H9 (cell line): ENCODE measurements at regions not wholly inside any gene's neighbourhood (a gene's known extent, or its start where the extent isn't known, plus 50 kb on each side); places are given as distances from the start of the nearest gene placed in this dataset.
A peak's percentile ranks its signal among the peaks of the same experiment; 100 is the strongest.

ENCODE experiments used
- DNase-seq: peaks from one replicate; pipeline ENCODE4 v3.0.0-alpha.2; 2017
- H2AFZ ChIP-seq: one replicate; pipeline ENCODE4 v1.6.1; 2013; ENCODE audit warnings: mild to moderate bottlenecking, low read length, control low read depth, moderate library complexity
- H2AK5ac ChIP-seq: 2 replicates; pipeline ENCODE4 v1.6.1; 2013; ENCODE audit warnings: low read length, control low read depth, mixed read lengths; ENCODE audit not compliant: insufficient read length
- H2BK120ac ChIP-seq: one replicate; pipeline ENCODE4 v1.6.1; 2013; ENCODE audit warnings: low read depth, mild to moderate bottlenecking, low read length, control low read depth, inconsistent platforms; ENCODE audit not compliant: poor library complexity, severe bottlenecking
- H2BK12ac ChIP-seq: 2 replicates; pipeline ENCODE4 v1.6.1; 2013; ENCODE audit warnings: low read length, control low read depth, mixed read lengths, low read depth; ENCODE audit not compliant: insufficient read length
- H2BK15ac ChIP-seq: 2 replicates; pipeline ENCODE4 v1.6.1; 2013; ENCODE audit warnings: low read depth, low read length, control low read depth
- H2BK20ac ChIP-seq: one replicate; pipeline ENCODE4 v1.6.1; 2013; ENCODE audit warnings: low read depth, mild to moderate bottlenecking, low read length, control low read depth, inconsistent platforms; ENCODE audit not compliant: poor library complexity, severe bottlenecking
- H2BK5ac ChIP-seq: 2 replicates; pipeline ENCODE4 v1.6.1; 2013; ENCODE audit warnings: low read length, control low read depth, mixed read lengths; ENCODE audit not compliant: insufficient read length
- H3K14ac ChIP-seq: 2 replicates; pipeline ENCODE4 v1.6.1; 2013; ENCODE audit warnings: low read length, control low read depth; ENCODE audit not compliant: insufficient read depth
- H3K18ac ChIP-seq: 2 replicates; pipeline ENCODE4 v1.6.1; 2013; ENCODE audit warnings: low read depth, mild to moderate bottlenecking, mixed read lengths, low read length, control low read depth; ENCODE audit not compliant: insufficient read length
- H3K23ac ChIP-seq: 2 replicates; pipeline ENCODE4 v1.6.1; 2013; ENCODE audit warnings: low read length, control low read depth, mixed read lengths, low read depth; ENCODE audit not compliant: insufficient read length
- H3K23me2 ChIP-seq: 2 replicates; pipeline ENCODE4 v1.6.1; 2013; ENCODE audit warnings: low read depth, mild to moderate bottlenecking, mixed read lengths, low read length, control low read depth; ENCODE audit not compliant: insufficient read length, poor library complexity, severe bottlenecking
- H3K27ac ChIP-seq: 2 replicates; pipeline ENCODE4 v1.5.1; 2013; ENCODE audit warnings: low read length, control low read depth, mixed read lengths, low read depth; ENCODE audit not compliant: insufficient read length
- H3K27me3 ChIP-seq: 2 replicates; pipeline ENCODE4 v1.6.1; 2013; ENCODE audit warnings: low read length, control low read depth, inconsistent platforms; ENCODE audit not compliant: insufficient read depth
- H3K4ac ChIP-seq: 2 replicates; pipeline ENCODE4 v1.6.1; 2013; ENCODE audit warnings: low read depth, mild to moderate bottlenecking, control low read depth, inconsistent platforms, low read length, moderate library complexity
- H3K4me1 ChIP-seq: 2 replicates; pipeline ENCODE4 v1.6.1; 2013; ENCODE audit warnings: low read length, control low read depth, inconsistent platforms; ENCODE audit not compliant: insufficient read depth
- H3K4me2 ChIP-seq: 2 replicates; pipeline ENCODE4 v1.6.1; 2013; ENCODE audit warnings: low read length, control low read depth, mixed read lengths; ENCODE audit not compliant: insufficient read length, insufficient read depth
- H3K56ac ChIP-seq: 2 replicates; pipeline ENCODE4 v1.6.1; 2013; ENCODE audit warnings: low read depth, mild to moderate bottlenecking, mixed read lengths, low read length, control low read depth; ENCODE audit not compliant: insufficient read length
- H3K79me1 ChIP-seq: 2 replicates; pipeline ENCODE4 v1.6.1; 2013; ENCODE audit warnings: low read depth, mild to moderate bottlenecking, moderate library complexity, low read length, control low read depth, inconsistent platforms; ENCODE audit not compliant: insufficient read depth, poor library complexity, severe bottlenecking
- H3K79me2 ChIP-seq: 2 replicates; pipeline ENCODE4 v1.6.1; 2013; ENCODE audit warnings: low read length, control low read depth, inconsistent platforms; ENCODE audit not compliant: insufficient read depth
- H3K9ac ChIP-seq: 2 replicates; pipeline ENCODE4 v1.6.1; 2013; ENCODE audit warnings: low read length, control low read depth, mixed read lengths; ENCODE audit not compliant: insufficient read length; ENCODE audit errors: extremely low read depth
- H3K9me3 ChIP-seq: one replicate; pipeline ENCODE4 v1.6.1; 2013; ENCODE audit warnings: low read depth, low read length, inconsistent platforms; ENCODE audit not compliant: control insufficient read depth
- H3T11ph ChIP-seq: one replicate; pipeline ENCODE4 v1.6.1; 2013; ENCODE audit warnings: mild to moderate bottlenecking, low read length, control low read depth, inconsistent platforms
- H4K20me1 ChIP-seq: one replicate; pipeline ENCODE4 v1.6.1; 2013; ENCODE audit not compliant: control insufficient read depth, insufficient read length, insufficient read depth
- H4K5ac ChIP-seq: 2 replicates; pipeline ENCODE4 v1.6.1; 2013; ENCODE audit warnings: low read depth, mild to moderate bottlenecking, mixed read lengths, low read length, control low read depth; ENCODE audit not compliant: insufficient read length
- H4K8ac ChIP-seq: replicated peaks from 2 replicates; pipeline ENCODE4 v1.6.1; 2013; ENCODE audit warnings: low read length, control low read depth, mixed read lengths, low read depth; ENCODE audit not compliant: insufficient read length
- H4K91ac ChIP-seq: 2 replicates; pipeline ENCODE4 v1.6.1; 2013; ENCODE audit warnings: low read depth, mild to moderate bottlenecking, moderate library complexity, mixed read lengths, low read length, control low read depth; ENCODE audit not compliant: insufficient read length
- H3K27ac Mint-ChIP-seq, 3 experiments: 2 replicates in 2 of 3; 3 replicates in 1 of 3; pipeline ENCODE4 v1.8.0; 2020 to 2021; ENCODE audit warnings: mixed read lengths in 3 of 3, mild to moderate bottlenecking in 1 of 3, moderate library complexity in 1 of 3
- H3K27me3 Mint-ChIP-seq: 2 replicates; pipeline ENCODE4 v1.8.0; 2021; ENCODE audit warnings: low read depth, mild to moderate bottlenecking, moderate library complexity, mixed read lengths
- H3K36me3 Mint-ChIP-seq, 3 experiments: 2 replicates in 2 of 3; 3 replicates in 1 of 3; pipeline ENCODE4 v1.8.0; 2020 to 2021; ENCODE audit warnings: low read depth in 3 of 3, mixed read lengths in 3 of 3; ENCODE audit not compliant: insufficient read depth in 1 of 3
- H3K4me1 Mint-ChIP-seq, 2 experiments: 2 replicates each; pipeline ENCODE4 v1.8.0; 2020; ENCODE audit warnings: mixed read lengths in 2 of 2
- H3K4me3 Mint-ChIP-seq, 2 experiments: 2 replicates in 1 of 2; 3 replicates in 1 of 2; pipeline ENCODE4 v1.8.0; 2020 to 2021; ENCODE audit warnings: mild to moderate bottlenecking in 2 of 2, mixed read lengths in 2 of 2, moderate library complexity in 1 of 2
- H3K9me3 Mint-ChIP-seq, 2 experiments: 2 replicates in 1 of 2; 3 replicates in 1 of 2; pipeline ENCODE4 v1.8.0; 2020; ENCODE audit warnings: mild to moderate bottlenecking in 2 of 2, mixed read lengths in 2 of 2, moderate library complexity in 1 of 2
- WGBS: extraction: QIAGEN DNeasy Blood & Tissue Kit; methylation state at CpG from one replicate; pipeline ENCODE4 v1.1.7; 2013; ENCODE audit warnings: missing lambda C conversion rate, low lambda C conversion rate, mixed read lengths; ENCODE audit not compliant: insufficient read length; ENCODE audit errors: extremely low coverage; 5-methylcytosine and 5-hydroxymethylcytosine counted together
- TF ChIP-seq, protein P1 (sequence below): fragments of 200-600 bp; sonication (generic); conservative IDR thresholded peaks from 3 replicates; pipeline ENCODE4 v1.8.0; 2021; ENCODE audit warnings: antibody characterized with exemption, mild to moderate bottlenecking

GRCh38 chr5:86795659-86796058, 177.9 kb downstream of the COX7C start:
- H3K27ac ChIP-seq: no peak overlapping the region
- H3K27me3 ChIP-seq: no peaks in the 10 kb centered on the region
- H3K18ac ChIP-seq: no peak overlapping the region
- H2BK20ac ChIP-seq: no peak overlapping the region
- no peak overlapping the region for H2BK12ac ChIP-seq
- H3K79me2 ChIP-seq: no peaks in the 10 kb centered on the region
- peaks cover 16 to 18% of the 10 kb centered on the region in 2 experiments for H3K4me1 Mint-ChIP-seq
- H4K20me1 ChIP-seq: no peaks in the 10 kb centered on the region
- TF ChIP-seq, protein P1, sequence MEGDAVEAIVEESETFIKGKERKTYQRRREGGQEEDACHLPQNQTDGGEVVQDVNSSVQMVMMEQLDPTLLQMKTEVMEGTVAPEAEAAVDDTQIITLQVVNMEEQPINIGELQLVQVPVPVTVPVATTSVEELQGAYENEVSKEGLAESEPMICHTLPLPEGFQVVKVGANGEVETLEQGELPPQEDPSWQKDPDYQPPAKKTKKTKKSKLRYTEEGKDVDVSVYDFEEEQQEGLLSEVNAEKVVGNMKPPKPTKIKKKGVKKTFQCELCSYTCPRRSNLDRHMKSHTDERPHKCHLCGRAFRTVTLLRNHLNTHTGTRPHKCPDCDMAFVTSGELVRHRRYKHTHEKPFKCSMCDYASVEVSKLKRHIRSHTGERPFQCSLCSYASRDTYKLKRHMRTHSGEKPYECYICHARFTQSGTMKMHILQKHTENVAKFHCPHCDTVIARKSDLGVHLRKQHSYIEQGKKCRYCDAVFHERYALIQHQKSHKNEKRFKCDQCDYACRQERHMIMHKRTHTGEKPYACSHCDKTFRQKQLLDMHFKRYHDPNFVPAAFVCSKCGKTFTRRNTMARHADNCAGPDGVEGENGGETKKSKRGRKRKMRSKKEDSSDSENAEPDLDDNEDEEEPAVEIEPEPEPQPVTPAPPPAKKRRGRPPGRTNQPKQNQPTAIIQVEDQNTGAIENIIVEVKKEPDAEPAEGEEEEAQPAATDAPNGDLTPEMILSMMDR: no peak
- no peaks in the 10 kb centered on the region for H3K36me3 Mint-ChIP-seq
- no peaks in the 10 kb centered on the region for H3K23me2 ChIP-seq
- no peak for DNase-seq
- H3K79me1 ChIP-seq: no peaks in the 10 kb centered on the region
- no peak overlapping the region for H2BK15ac ChIP-seq
- H3T11ph ChIP-seq: no peak overlapping the region
- H4K91ac ChIP-seq: no peak overlapping the region
- WGBS: no CpG with 5 or more reads among the region's 3 CpGs
- H3K4me3 Mint-ChIP-seq: no peak overlapping the region
- H2AK5ac ChIP-seq: no peak overlapping the region
- no peak overlapping the region for H3K4ac ChIP-seq
- peak overlapping the region in 1 of 3 experiments; percentile 5; a peak in 2 of 7 replicates for H3K27ac Mint-ChIP-seq
- no peaks in the 10 kb centered on the region; the same call in 1 of the 2 replicates for H3K27me3 Mint-ChIP-seq
- no peaks in the 10 kb centered on the region for H3K9me3 ChIP-seq
- no peak overlapping the region for H3K4me2 ChIP-seq
- H3K4me1 ChIP-seq: no peaks in the 10 kb centered on the region
- H3K9me3 Mint-ChIP-seq: no peaks in the 10 kb centered on the region
- H3K23ac ChIP-seq: no peak overlapping the region
- H3K9ac ChIP-seq: no peak overlapping the region
- no peak overlapping the region for H2BK5ac ChIP-seq
- H3K56ac ChIP-seq: no peak overlapping the region
- no peak overlapping the region for H4K5ac ChIP-seq
- no peak overlapping the region for H4K8ac ChIP-seq
- H2BK120ac ChIP-seq: no peak overlapping the region
- H3K14ac ChIP-seq: no peak overlapping the region
- no peak overlapping the region for H2AFZ ChIP-seq
